ENCODE measurements at regions not wholly inside any gene's neighbourhood (a gene's known extent, or its start where the extent isn't known, plus 50 kb on each side); places are given as distances from the start of the nearest gene placed in this dataset.

- TF ChIP-seq, protein P1, sequence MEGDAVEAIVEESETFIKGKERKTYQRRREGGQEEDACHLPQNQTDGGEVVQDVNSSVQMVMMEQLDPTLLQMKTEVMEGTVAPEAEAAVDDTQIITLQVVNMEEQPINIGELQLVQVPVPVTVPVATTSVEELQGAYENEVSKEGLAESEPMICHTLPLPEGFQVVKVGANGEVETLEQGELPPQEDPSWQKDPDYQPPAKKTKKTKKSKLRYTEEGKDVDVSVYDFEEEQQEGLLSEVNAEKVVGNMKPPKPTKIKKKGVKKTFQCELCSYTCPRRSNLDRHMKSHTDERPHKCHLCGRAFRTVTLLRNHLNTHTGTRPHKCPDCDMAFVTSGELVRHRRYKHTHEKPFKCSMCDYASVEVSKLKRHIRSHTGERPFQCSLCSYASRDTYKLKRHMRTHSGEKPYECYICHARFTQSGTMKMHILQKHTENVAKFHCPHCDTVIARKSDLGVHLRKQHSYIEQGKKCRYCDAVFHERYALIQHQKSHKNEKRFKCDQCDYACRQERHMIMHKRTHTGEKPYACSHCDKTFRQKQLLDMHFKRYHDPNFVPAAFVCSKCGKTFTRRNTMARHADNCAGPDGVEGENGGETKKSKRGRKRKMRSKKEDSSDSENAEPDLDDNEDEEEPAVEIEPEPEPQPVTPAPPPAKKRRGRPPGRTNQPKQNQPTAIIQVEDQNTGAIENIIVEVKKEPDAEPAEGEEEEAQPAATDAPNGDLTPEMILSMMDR (IDR thresholded peaks at IDR 0.05; ENCODE audit: low read length) = no peak
- no peak for TF ChIP-seq EZH2 (IDR thresholded peaks at IDR 0.05; ENCODE audit: borderline replicate concordance, low read length)
These were observed 496.1 kb downstream of the JRKL start for GRCh38 chr11:96885912-96886311.
